ENCODE measurements at regions not wholly inside any gene's neighbourhood (a gene's known extent, or its start where the extent isn't known, plus 50 kb on each side); places are given as distances from the start of the nearest gene placed in this dataset.

- TF ChIP-seq CTCF (IDR thresholded peaks at IDR 0.05), result no peak
- TF ChIP-seq POLR2AphosphoS5 (IDR thresholded peaks at IDR 0.05; ENCODE audit: insufficient read depth in 1 of 2, low read depth in 1 of 2), result no peak
- TF ChIP-seq POLR2A (IDR thresholded peaks at IDR 0.05), result no peak
Measured at GRCh38 chr4:181350615-181351415, 892.4 kb upstream of the TENM3 start.

All from vagina (tissue), 2 donors.